Adrenal gland (tissue), 5 donors: ENCODE measurements at regions not wholly inside any gene's neighbourhood (a gene's known extent, or its start where the extent isn't known, plus 50 kb on each side); places are given as distances from the start of the nearest gene placed in this dataset.

Experiments
- CTCF ChIP-seq, 6 experiments: fragments of 450-650 bp in 4 of 6; fragments of 200-600 bp in 2 of 6; sonication (generic) in 1 of 6; IDR thresholded peaks; 1 replicate in 5 of 6; 2 replicates in 1 of 6; pipeline versions ENCODE4 v1.5.1 to v1.8.0; 2016 to 2021; ENCODE audit warnings: antibody characterized with exemption in 6 of 6, mild to moderate bottlenecking in 2 of 6, moderate library complexity in 1 of 6
- POLR2A ChIP-seq, 2 donors: fragments of 450-650 bp; IDR thresholded peaks; one replicate each; pipeline ENCODE4 v1.6.1; 2017; ENCODE audit warnings: antibody characterized with exemption in 2 of 2, mild to moderate bottlenecking in 2 of 2, moderate library complexity in 1 of 2
- donor health status: DM: no; HTN: no; CAD: no.

GRCh38 chr6:105624021-105624420 is 221.1 kb upstream of the PREP start:
- TF ChIP-seq CTCF (IDR thresholded peaks at IDR 0.05) (no peak), POLR2A (IDR thresholded peaks at IDR 0.05) (no peak)
